GM21515 (cell line): ENCODE measurements at regions not wholly inside any gene's neighbourhood (a gene's known extent, or its start where the extent isn't known, plus 50 kb on each side); places are given as distances from the start of the nearest gene placed in this dataset.

Source experiments
- ATAC-seq: cut with Tn5 transposase; IDR thresholded peaks from one replicate; pipeline ENCODE4 v1.9.1; 2021; ENCODE audit not compliant: unreplicated experiment

DNA sequence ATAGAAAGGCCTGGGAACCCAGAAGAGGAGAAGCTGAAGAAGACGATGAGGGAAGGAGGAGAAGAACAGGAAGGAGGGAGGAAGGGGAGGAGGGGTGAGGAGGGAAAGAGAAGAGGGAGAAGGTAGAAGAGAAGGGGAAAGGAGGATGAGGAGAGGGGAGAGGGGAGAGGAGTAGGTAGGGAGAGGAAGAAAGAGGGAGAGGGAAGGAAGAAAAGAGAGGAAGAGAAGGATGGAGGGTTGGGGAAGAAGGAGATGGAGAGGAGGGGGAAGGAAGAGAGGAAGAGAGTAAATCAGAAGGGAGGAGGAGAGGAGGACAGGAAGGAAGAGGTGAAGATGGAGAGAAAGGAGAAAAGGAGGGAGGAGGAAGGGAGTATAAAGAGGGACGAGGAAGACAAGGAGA, 109.6 kb upstream of the IRX6 start:
- no peak for ATAC-seq

DNA sequence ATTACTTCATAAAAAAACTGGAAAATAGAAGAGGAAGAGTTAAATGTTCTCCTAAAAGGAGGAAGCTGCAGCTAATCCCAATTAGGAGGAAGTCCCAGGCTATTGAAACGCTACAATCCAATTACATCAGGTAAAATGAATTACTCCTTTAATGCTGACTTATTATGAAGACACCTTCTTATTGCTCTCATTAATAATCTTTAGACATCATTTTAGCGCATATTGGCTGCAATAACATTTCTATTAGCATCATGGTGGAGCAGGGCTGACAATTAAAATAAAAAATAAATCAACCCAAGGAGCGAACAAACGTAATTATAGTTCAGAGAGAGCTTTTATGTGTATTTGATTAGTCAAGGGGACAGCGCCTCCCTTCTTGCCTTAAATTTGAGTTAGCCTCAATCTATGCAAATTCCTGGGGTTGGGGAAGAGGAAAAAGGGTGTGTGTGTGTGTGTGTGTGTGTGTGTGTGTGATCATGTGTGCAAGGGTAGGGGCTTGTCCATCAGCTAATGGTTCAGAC, 109.0 kb upstream of the IRX6 start:
- ATAC-seq = no peak

DNA sequence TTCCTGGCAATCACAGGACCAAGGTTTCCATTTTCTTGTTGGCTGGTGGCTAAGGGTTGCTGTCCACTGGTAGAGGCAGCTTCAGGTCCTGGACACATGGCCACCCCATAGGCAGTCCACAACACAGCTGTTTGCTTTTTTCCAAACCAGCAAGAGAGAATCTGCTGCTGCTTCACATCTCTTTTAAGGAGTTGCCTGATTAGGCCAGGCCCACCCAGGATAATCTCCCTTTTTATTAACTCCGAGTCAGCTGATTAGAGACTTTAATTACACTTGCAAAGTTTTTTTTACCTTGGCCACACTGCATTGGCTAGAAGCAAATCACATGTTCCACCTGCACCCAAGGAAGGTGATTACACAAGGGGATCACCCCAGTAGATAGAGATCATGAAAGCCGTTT, 106.6 kb upstream of the IRX6 start:
- no peak for ATAC-seq

DNA sequence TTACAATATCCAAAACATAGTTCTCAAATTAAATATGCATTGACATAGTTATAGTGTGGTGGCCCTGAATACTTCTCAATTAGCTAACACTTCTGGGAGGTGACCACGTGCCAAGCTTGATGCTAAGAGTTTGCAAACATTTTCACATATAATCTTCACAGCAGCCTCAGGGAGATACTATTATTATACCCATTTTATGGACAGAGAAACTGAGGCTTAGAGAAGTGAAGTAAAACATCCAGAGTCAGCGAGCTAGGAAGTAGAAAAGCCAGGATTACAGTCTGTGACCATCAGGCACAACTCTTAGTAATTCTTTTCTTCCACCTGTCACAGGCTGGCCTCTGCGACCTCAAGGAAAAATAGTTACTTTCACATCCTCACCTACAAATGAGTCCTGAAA, 102.2 kb upstream of the IRX6 start:
- ATAC-seq = no peak

DNA sequence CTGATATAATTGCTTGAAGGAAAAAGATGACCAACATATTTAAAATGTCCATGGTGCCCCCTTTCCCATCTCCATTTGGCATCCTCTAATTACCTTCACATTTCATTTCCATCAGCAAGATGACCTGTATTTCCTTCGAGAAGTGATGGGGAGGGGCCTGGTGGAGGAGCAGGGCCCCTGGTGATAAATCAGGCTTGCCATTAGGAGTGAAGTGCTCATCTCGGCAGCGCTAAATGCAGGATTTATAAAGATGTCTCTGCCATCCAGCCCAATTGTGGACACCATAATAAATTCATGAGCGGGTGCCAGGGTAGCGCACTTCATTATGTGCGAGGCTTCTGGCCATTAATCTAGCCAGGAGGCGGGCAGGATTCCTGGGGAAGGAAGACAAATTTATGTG, 101.5 kb upstream of the IRX6 start:
- no peak for ATAC-seq

DNA sequence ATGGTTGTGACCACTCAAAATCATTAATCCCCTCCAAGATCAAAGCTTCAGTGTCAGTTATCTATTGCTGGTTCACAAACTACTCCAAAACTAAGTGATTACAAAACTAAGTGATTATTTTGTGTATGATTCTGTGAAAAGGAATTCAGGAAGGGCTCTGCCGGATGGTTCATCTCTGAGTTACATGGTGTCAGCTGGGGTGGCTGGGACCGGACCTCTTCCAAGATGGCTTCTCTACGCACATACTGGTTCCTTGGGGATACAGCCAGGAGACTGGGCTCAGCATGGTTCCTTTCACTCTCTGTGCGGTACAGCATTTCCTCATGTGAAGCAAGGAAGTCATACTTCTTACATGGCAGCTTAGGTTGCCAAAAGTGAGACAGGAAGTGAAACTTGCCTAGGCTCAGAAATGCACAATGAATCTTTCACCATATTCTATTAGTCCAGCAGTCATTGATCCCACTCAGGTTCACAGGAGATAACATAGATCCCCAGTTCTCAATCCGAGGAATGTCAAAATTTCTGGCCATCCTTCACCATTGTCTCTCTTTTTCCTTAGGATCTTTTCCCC, 97.9 kb upstream of the IRX6 start:
- no peak for ATAC-seq

DNA sequence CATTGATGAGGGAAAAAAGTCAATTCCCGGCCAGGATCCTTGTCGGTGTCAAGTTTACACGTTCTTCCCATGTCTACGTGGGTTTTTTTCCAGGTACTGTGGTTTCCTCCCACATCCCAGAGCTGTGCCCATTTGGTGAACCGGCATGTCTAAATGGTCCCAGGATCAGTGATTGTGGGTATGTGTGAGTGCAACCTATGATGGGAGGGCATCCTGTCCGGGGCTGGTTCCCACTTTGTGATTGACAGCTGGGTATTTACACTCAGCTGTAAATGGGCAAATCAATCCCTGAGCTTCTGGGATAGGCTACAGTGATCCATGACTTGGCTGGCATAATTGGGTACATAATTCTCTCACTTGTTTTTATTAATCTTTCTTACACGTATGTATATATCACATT, 91.2 kb upstream of the IRX6 start:
- ATAC-seq = no peak

DNA sequence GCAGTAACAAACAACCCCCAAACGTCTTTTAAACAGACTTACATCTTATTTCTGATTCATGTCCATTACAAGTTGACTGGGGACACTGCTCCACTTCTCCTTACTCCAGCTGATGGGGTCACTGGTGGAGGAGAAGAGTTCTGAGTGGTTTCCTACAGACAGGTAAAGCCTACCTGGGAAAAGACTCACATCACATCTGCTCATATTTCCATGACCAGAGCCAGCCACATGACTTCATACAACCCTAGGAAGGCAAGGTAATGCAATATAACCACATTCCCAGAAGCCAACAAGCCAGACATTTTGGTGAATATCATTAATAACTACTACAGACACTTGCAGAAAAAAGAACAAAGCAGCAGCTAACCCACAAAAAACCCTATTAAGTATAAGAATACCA, 90.5 kb upstream of the IRX6 start:
- no peak for ATAC-seq

DNA sequence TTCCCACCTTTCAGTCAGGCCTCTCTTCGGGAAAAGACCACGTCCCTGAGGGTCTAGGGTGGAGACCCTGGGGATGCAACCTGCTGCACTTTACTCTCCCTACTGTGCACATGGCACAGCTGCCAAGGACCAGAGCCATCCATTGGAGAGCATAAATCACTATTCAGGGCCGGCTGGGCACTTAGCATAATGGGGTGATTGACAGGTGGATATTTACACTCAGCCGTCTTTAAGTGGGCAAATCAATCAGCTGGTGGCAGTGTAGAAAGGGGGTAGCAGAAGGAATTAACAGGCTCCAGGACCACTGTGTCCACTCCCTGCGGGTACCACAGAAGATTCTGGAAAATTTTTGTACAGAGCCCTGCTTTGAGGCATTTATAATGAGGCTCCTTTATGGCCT, 87.3 kb upstream of the IRX6 start:
- ATAC-seq = no peak

DNA sequence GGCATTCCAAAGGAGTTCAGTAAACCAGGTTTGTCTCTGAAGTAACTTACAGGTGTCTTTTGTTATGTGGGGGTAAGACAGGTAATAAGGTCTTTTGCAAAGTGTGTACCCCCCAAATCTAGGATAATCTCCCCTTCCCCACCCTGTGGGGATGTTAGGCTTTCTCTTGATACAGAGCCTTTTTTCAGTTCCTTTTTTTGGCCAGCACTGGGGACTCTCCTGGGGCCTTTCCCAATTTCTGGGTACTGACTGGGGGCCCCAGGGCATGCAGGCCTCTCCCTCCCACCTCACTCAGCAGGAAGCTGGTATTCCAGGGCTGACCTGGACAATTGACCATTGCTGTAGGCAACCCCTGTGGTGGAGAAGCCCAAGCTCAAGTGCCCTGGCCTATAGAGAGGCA, 84.3 kb upstream of the IRX6 start:
- ATAC-seq = no peak

DNA sequence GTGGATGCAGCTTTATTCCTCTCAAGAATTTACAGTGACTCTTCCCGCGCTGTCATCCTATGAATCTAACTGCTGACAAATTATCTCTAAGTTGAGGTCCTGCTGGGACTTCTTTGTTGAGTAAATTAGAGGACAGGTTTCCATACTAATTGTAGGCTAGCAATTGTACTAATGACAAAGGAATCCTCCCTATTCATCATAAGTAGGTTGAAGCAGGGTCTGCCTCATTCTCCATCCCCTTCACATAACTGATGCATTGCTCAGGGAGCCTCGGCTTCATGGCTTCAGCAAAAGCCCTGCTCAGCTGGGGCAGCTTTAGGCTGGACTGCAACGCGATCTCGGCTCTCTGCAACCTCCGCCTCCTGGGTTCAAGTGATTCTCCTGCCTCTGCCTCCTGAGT, 83.1 kb upstream of the IRX6 start:
- ATAC-seq = no peak

DNA sequence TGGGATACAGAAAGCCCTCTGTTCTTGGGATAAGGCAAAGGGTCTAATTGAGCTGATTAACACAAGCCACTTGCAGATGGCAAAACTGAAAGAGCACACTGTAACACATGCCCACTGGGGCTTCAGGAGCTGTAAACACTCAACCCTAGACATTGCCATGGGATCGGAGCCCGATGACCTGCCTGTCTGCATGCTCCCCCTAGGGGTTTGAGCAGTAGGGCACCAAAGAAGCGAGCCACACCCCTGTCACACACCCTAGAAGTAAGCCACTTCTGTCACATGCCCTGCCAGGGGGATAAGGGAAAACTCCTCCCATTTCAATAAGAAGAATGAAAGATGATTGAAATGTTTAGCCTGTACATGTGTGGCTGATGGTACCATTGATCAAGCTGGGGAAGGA, 81.3 kb upstream of the IRX6 start:
- ATAC-seq = no peak

DNA sequence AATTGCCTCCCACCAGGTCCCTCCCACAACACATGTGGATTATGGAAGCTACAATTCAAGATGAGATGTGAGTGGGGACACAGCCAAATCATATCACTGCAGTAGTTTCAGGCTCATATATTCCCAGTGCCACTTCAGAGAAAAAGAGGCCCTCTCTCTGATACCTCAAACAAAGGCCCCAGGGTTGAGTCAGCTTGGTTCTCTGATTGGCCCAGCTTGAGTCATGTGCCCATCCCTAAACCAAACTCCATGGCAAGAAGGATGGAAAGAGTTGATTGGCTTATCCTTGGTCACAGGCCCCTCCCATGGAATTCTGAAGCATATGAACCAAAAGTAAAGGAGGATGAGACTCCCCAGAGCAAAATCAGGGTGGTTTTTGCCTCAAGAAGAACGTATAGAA, 75.9 kb upstream of the IRX6 start:
- no peak for ATAC-seq

DNA sequence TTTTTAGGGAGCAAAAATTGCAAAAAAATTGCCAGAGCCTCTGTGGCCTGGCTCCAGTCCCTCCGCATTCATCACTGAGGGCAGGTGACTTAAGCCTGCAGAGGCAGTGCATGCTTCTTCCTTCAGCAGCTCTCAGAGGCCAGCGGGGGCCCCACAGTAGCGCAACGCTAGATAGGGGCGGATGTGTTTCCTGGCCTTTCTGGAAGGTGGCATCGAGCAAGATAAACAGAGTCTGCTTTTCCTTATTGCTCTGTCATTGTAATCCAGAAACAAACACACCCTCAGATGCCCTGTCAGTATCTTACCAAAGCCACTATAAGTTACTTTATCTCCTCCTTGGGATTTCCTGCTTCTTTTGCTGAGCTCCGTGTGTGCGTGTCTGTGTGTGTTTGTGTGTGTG, 75.5 kb upstream of the IRX6 start:
- no peak for ATAC-seq

DNA sequence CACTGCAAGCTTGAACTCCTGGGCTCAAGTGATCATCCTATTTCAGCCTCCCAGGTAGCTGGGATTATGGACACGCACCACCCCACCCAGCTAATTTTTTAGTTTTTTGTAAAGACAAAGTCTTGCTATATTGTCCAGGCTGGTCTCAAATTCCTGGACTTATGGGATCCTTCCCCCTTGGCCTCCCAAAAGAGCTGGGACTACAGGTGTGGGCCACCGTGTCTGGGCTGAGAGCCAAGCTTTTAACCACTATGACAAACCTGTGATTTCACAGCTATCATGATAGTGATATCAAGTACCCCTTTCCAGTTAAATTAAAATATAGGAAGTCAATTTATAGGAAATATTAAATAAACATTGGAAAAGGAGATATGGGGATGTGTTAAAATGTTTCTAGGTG, 74.6 kb upstream of the IRX6 start:
- no peak for ATAC-seq

DNA sequence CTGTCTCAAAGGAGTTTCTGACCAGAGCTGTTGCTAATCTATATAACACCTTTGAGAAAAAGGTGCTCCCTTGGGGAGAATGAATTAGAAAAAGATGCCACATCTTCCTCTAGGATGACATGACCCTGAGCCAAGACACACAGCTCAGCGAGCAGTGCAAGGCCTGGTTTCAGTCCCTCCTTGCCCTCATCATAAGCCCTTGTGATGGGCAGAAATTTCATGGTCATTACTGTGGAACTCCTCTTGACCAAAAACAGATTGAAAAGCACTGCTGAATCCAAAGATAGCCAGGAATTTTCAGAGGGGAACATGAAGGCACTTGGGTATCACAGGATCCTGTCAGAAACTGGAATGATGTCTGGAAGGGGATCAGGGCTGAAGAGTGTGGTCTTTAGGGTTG, 74.1 kb upstream of the IRX6 start:
- ATAC-seq = no peak

DNA sequence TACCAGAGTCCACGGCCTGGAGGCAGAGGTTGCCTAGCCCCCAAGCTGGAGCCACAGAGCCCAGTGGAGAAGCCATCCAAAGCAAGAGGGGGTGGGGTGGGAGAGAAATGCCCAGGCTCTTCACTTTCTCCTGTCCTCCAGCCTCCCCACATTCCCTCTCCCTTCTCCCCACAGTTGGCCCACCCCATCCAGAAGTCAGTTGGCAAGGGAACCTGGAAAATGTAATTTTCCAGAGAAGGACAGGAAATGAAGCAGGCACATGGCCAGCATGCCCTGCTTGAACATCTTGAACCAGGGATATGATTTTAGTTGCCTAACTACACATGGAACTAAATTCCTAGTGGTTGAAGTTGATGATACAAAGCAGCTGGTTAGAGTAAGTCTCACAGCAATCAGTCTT, 73.3 kb upstream of the IRX6 start:
- ATAC-seq = no peak

DNA sequence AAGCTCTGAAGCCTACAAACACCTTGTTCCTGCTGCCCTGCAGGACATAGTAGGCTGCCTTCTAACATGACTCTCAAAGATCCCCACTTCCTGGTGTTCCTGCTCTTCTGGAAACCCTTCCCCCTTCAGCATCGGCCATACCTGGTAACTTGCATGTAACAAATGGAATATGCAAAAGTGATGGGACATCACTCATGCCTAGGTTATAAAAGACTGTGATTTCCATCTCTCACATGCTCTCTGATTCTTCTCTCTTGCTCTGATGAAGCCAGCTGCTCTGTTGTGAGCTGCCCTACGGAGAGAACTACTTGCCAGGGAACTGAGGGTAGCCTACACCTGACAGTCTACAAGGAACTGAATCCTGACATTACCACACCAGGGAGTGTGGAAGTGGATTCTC, 72.9 kb upstream of the IRX6 start:
- ATAC-seq = no peak

DNA sequence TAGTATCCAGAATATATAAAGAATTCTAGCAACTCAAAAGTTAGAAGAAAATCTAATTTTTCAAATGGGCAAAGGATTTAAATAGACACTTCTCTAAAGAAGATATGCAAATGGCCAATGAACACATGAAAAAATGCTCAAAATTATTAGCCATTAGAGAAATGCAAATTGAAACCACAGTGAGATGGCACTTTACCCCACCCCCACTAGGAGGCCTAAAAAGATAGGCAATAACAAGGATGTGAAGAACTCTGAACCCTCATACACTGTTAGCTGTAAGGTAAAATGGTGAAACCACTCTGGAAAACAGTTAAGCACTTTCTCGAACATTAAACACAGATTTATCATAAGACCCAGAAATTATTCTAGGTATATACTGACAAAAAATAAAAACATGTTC, 71.4 kb upstream of the IRX6 start:
- no peak for ATAC-seq

DNA sequence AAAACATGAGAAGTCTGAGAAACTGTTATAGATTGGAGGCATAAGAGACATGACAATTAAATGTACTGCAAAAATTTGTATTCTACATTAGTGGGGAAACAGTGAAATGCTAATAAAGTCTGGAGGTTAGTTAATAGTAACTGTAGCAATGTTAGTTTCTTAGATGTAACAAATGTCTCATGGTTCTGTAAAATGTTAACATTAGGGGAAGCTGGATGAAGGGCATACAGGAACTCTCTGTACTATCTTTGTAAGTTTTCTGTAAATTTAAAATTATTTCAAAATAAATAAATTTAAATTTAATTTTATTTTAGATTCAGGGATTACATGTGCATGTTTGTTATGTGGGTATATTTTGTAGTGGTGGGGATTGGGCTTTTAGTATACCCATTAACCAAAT, 70.0 kb upstream of the IRX6 start:
- ATAC-seq = no peak

DNA sequence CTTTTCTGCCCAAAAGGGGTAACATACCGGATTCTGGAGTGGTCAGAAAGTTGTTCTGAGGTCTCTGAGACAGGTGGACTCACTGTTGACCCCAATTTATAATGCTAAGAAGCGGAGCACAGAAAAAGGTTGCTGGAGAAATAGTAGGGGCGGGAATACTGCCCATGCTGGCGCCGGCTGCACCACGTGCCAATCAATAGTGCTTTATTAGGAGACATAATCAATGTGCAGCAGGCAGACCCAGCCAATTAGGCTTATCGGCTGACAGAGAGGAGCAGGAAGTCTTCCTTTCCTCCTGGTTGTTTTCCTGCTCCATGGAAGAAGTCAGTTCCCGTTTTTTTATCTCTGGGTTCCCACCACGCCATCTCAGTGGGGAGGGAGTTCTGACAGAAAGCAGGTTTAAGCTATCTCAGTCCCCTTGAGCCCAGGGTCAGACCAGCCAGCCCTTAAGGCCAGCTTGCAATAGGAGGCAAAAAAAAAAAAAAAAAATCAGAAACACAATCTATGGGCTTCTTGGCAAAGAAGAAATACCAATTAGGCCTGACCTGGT, 68.2 kb upstream of the IRX6 start:
- ATAC-seq = no peak

DNA sequence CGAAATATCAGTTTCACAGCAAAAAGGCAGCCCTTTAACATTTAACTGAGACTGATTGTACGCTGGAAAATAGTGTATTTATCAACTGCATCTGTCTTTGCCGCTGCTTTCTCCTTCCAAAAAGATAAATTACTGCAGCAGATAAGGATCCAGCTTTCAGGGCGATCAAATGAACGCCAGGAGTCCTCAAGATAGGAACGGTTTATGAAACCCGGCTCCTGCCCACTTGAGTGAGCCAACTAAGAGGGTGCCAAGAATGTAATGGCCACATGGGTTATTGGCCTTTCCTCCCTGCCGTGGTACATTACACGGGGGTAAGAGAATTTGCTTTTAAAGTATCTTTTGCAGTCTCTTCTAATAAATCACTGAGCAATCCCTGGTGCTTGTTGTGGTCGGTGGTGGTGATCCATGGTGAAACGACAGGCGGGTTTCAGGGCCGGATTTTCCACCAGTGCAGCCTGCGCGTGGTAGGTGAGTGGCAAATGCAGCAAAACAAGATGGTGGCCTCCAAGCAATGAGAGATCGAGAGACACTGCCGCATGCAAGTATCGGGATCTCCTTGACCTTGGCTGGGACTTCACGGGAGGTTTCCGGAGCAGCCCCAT, 67.5 kb upstream of the IRX6 start:
- no peak for ATAC-seq
